Astrocyte (in vitro differentiated cells and primary cell): ENCODE measurements at regions not wholly inside any gene's neighbourhood (a gene's known extent, or its start where the extent isn't known, plus 50 kb on each side); places are given as distances from the start of the nearest gene placed in this dataset.

Experiments used
- EZH2 ChIP-seq: IDR thresholded peaks from 2 replicates; pipeline ENCODE4 v1.6.1; 2012; ENCODE audit warnings: mild to moderate bottlenecking, low read length, inconsistent platforms; ENCODE audit not compliant: insufficient read depth
- TF ChIP-seq, protein P1 (sequence below): IDR thresholded peaks from 2 replicates; pipeline ENCODE4 v1.5.1; 2011; ENCODE audit warnings: low read depth, mild to moderate bottlenecking, inconsistent platforms, low read length, moderate library complexity; ENCODE audit not compliant: insufficient read depth

DNA sequence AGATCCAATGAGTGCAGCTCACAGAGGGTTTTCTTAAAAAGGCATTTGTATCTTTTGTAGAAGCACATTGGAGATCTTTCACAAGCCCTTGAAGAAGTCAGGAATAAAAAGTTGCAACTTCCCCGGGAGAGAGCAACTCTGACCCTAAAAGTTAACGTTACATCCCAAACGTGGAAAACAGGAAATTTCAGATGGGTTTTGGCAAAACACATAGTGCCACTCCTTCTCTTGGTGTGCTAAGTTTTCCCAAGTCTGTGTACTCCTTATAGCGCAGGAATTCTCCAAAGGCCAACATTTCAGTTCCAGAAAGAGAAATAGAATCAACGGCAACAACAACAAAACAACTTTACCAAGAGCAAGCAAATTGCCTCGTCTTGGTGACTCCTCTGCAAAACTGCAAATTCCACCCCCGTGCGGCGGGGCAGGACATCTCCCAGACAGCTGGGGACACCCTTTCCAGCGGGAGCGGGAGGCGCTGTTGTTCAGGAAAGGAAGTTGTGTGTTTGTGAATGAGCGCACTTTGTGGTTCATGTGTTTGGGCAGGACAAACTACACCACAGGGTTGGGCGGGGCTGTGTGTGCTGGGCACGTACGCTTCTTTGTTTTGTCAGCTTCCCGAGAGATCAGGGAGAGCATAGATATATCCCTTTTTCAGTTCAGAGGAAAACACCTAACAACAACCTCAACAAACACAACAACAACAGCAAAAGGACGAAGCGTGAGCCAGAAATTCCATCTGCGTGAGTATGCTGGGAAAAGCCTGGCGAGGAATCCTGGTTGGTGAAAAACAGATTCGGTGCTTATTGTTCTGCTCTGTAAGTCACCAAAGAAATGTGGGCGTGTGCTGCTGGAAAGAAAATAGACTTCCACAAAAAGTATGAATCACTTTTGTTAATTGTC lies 294.7 kb upstream of the PITRM1 start:
- TF ChIP-seq EZH2, result no peak
- TF ChIP-seq, protein P1, sequence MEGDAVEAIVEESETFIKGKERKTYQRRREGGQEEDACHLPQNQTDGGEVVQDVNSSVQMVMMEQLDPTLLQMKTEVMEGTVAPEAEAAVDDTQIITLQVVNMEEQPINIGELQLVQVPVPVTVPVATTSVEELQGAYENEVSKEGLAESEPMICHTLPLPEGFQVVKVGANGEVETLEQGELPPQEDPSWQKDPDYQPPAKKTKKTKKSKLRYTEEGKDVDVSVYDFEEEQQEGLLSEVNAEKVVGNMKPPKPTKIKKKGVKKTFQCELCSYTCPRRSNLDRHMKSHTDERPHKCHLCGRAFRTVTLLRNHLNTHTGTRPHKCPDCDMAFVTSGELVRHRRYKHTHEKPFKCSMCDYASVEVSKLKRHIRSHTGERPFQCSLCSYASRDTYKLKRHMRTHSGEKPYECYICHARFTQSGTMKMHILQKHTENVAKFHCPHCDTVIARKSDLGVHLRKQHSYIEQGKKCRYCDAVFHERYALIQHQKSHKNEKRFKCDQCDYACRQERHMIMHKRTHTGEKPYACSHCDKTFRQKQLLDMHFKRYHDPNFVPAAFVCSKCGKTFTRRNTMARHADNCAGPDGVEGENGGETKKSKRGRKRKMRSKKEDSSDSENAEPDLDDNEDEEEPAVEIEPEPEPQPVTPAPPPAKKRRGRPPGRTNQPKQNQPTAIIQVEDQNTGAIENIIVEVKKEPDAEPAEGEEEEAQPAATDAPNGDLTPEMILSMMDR, result peak; percentile 58
